GM21367 (cell line): ENCODE measurements at regions not wholly inside any gene's neighbourhood (a gene's known extent, or its start where the extent isn't known, plus 50 kb on each side); places are given as distances from the start of the nearest gene placed in this dataset.

Source experiments
- ATAC-seq: cut with Tn5 transposase; IDR thresholded peaks from one replicate; pipeline ENCODE4 v1.9.1; 2021; ENCODE audit not compliant: unreplicated experiment

DNA sequence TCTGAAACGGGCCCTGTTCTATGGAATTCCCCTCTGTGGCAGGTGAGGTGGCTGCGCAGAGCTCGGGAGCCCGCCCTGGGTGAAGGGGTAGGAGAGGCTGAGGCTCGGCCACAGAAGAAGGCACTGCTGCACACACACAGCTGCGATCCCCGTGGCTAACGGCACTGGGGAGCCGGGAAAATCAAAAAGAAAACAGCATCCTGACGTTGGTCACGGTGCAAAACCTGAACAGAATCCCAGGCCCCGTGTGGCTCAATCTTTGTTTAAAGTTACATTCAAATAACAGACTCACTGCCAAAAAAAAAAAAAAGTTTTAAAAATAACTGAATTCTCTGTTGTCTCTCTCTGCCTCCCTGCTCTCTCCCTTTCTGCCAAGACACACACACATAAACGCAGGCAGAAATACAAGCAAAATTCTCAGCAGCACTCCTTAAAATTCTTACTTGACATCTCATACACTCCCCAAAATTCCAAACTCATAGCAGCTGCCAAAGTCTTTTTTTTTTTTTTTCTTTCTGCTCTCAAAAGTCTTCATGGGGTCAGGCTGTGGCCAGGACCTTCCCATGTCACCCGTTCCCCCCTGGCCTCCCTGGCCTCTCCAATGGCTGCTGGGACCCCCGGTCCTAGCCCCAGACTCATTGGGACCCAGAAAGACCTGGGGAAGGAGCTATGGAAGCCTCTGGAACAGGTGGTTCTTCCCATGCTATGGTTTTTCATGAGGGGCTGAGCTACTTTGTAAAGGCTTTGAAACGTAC lies 248.8 kb downstream of the TTLL2 start:
- no peak for ATAC-seq

DNA sequence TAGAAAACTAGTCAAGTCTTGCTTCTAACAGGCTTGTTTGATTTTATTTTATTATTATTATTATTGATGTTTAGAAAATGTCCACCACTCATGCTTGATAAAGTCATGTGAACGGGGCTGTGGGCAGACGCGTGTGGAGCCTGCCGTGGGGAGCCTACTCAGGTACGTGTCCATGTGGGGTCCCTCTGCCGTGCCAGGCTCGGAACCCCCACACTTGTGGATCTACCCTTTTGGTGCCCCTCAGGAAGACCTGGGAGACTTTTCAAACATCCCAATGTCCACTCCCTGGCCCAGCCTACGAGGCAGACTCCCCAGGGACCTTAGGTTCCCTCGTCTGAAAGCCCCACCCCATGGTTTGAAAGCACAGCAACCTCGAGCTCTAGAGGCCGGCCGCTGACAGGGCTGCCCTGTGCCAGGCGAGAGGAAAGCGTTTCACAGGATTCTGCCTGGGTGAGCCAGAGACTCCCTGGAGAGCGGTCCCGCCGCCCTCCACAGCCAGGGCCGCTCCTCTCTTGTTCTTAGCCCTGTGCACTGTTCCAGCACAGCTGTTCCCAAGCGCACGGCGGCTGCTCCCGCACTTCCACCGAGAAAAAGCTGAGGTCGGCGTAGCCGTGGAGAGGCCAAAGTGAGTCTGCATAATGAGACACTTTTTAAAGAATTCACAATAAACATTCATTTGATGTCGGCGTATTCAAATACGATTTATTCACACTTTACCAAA lies 249.7 kb downstream of the TTLL2 start:
- no peak for ATAC-seq

DNA sequence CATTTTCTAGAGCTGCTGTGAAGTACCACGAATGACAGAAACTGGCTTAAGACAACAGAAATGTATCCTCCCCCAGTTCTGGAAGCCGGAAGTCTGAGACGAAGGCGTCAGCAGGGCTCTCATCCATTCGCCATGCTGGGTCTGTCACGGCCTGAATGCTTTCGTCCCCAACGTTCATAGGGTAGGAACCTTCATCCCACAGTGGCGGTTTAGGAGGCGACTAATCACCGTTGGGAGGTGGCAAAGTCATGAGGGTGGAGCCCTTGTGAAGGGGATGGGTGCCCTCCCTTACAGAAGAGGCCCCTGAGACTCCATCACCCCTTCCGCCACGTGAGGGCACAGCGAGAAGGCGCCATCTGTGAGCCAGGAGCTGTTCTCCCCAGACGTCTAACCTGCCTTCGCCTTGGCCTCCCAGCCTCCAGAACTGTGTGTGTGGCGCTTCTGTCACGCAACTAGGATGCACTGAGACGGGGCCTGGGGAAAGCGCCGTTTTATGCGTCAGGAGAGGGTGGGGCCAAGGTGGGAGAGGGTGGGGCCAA lies 250.3 kb downstream of the TTLL2 start:
- no peak for ATAC-seq

DNA sequence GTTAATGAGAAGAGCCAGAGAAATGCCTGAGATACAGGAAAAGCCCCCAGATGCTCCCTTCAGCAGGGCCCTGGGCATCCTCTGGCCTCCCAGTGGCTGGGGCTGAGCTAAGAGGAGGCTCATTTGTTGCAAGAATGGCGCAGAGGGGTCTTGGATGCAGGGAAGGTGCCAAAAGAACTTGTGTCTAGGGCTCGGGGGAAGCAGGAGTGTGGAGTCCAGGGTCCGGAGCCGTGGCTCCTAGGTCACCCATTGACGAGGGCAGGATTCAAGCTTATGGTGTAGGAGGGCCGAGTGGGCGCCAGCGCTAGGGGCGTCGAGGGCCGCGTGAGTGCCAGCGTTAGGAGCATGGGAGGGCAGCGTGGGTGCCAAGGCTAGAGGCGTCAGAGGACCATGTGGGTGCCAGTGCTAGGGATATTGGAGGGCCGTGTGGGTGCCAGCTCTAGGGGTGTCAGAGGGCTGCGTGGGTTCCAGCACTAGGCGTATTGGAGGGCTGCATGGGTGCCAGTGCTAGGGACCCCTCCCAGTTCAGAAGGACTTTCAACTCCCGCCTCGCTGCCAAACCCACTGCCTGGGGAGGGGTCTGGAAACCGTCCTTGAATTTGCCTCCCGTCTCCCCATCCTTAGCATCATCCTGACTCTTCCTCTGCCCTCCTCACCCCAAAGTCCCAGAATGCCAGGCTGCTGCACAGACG lies 250.5 kb upstream of the AFDN start:
- no peak for ATAC-seq

DNA sequence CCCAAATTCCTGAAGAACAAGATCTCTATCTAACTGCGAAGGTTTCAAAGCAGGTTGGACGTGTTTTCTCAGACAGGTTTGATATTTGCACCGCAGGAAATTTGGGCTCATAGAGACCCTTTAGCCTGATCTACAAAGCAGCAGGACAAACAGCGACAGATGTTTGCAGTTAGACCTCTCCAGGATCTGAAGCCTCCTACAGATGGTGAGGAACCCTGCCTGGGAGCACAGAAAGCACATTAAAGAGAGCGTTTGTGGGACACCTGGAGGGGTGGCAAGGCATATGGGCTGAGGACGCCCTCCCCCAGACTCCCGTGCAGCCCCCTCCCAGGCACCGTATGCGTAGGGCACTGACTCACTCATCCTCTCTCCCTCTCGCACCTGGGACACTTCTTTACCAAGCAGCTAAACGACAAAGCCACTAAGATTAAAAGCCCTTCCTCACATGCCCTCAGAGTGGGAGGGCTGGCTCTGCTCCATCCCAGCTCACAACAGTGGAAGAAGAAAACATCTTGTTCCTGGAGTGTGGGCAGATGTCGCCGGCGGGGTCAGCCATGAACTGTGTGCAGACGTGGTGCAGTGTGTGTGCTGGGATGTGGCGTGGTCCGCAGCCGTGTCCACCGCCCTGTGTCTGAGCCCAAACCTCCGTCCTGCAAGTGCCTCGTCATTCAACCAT lies 249.7 kb upstream of the AFDN start:
- ATAC-seq, result no peak

DNA sequence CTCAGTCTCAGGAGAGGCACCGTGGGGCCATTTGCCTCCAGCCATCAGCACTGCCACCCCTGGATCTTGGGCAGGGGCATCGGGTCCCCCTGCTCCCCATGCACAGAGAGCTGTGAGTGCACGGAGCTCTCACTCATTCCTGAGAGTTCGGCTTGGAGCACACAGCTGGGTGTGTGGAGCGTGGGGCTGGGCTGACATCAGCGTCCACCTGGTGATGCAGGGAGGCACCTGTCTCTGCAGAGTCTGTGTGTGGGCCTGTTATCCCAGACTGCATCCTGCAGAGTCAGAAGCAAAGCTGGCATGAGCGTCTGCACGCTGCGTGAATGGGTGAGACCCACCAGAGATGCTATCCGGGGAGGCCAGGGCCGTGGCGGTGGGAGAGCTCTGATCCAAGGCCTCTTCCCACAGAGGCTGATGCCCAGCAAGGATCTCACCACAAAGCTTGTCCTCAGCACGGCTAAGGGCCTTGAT lies 248.8 kb upstream of the AFDN start:
- no peak for ATAC-seq

DNA sequence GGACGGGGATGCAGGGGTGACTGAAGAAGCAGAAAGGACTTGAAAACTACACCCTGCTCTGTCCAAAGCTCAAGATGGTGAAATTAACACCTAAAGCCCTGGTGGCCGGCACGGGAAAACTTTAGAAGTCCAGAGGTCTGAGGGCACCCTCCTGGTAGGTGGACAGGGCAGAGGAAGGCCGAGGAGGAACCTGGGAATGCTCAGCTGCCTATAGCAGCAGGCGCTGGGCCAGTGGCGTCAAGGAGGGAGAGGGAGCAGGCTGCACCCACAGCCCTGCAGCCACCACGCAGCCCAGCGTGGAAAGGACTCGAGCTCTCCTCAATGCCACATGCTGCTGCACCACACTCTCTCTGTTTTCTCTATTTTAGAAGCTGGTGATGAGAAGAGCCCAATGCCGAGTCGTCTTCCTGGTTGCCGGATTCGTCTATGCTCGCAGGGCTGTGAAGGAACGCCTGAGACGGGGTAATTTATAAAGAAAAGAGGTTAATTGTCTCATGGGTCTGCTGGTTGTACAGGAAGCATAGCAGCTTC lies 248.3 kb upstream of the AFDN start:
- ATAC-seq, result no peak

DNA sequence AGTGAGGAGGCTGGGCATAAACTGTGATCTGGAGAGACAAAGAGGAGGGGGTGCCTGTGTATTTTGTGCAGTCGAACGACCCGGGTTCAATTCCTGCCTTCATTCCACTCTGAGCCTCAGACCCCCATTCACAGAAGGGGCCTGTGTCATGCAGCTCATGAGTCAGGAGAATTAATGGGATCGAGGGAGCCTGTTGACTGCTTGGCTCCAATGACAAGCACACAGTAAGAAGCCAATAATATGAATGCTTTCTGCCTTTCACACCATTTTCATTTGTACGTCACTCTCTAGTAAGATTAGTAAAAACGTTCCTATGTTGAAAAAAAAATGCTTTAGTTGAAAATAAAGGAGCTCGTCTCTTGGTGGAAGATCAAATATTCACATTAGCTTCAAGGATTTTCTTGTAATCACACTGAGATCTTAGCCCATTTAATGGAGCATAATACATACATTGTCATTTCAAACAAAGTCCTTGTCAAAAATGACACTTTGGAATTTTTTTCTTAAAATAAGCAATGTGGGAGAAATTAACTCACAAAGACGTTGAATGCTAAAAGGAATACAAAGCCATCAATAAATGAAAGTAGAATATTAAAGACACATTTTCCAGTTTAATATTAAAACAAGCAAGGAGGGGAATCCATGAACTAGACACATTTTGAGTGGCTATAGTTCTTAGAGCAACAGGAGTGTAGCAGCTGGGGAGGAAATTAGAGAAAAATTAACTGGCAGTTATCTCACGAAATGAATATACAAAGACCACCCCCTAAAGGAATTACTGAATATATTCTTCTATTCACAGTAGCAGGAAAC lies 246.7 kb upstream of the AFDN start:
- no peak for ATAC-seq

DNA sequence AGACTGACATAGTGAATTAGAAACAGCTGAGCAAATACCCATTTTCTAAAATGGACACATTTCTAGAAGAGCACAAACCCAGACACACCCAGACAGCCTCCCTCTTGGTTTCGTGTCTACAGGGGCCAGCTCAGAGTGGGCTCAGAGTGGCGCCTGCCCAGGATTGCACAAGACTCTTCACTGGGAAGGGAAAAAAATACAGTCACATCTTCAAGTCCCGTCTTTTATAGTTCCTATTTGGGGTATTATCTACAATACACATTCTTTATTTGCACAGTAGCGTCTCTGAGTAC lies 246.1 kb upstream of the AFDN start:
- ATAC-seq, result no peak

DNA sequence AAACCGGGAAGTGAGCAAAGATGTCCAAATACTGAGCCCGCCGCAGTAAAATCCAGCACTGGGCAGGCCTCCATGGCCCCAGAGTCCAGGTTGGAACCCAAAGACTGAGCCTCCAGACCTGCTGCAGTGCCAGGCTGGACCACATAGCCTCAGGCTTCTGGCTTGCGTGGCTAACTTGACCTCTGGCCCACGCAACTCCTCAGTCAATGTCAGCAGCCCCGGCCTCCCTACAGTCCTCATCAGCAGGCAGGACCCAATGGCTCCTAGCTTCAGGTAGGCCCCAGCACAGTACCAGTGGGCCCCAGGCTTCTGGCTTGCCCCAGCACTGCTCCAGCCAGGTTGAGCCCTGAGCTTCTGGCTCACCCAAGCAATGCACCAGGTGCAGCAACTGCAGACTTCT lies 245.1 kb upstream of the AFDN start:
- ATAC-seq, result no peak

DNA sequence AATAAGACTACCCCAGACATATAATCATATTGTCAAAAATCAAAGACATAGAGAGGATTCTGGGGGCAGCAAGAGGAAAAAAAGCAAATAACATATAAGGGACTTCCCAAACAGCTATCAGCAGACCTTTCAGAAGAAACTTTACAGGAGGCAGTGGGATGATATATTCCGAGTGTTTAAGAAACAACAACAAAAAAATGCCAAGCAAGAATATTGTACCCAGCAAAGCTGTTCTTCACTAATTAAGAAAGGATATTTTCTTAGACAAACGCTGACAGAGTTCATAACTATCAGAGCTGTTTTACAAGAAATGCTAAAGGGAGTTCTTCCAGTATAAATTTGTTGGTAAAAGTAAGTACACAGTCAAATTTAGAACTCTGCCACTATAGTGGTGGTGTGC lies 243.3 kb upstream of the AFDN start:
- no peak for ATAC-seq

DNA sequence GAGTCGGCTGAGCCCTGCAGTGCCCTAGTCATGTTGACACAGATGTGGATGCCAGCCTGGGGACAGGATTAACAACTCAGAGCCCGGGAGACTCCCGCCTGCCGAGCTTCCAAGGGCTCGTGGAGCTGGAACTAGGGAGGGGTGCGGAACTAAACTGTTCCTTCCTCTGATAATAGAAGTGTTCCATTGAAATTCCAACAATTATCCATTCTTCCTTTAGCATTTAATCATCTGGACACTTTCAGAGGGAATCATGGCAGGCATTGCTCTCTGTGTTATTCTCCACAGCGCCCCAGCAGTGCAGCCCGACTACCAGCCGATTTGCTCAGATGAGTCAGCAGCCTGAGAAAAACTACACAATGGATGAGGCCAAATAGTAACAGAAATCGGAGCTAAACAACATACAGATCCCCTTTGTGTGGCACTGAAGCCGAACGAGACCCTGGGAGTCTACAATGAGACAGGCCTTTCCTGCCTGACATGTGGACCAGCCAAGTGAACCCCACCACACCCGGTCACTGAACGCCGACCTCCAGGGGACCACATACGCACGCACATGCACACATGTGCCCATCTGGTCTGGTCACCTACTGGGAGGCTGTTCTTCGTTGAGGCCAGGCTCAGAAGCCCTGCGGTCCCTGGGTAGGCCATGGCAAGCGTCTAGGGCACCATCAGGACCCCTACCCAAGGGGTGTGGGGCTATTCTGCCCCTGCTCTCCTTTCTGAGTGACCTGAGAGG lies 238.4 kb upstream of the AFDN start:
- no peak for ATAC-seq

DNA sequence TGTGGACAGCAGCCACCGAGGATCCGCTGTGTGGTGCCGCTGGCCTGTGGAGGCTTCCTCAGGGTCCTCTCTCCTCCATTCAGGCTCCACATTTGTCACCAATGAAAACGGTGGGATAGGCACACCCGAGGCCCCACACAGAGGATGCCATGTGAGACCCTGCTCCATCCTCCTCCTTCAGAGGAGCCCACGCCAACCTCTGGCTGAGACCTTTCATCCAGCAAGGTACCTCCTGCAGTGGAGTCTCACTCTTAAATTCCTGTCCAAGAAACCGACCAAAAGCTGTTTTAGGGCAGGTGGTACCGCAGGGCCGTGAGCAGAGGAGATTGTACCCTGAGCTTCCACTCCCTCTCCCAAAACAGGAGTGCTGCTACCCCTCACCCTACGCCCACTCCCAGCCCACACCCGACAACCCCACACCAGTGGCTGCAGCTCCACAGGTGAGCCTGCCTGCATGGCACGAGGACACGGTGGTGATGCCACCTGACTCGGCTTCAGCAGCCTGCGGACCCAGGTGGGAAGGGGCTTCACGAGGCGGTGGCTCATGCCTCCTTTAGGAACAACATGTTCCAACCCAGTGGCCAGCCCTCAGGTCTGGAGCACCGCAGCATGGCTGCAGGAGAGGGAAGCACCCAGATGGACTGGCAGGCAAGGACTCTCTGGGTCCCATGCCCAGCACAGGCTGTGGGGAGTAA lies 237.6 kb upstream of the AFDN start:
- no peak for ATAC-seq

DNA sequence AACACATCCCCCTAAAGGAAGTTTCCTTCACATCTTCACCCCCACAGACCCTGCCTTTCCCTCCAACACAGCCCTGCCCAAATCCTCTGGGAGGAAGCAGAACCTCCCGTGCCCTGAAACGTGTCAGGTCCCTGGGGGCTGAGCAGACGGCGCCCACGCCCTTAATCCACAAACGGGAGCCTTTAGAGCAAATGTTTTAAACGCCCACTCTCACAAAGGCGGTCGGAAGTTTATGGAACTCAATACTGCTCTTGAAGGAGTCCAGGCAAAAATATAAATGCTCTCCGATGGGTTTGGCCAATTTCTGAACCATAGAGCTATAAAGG lies 237.1 kb upstream of the AFDN start:
- ATAC-seq, result no peak

DNA sequence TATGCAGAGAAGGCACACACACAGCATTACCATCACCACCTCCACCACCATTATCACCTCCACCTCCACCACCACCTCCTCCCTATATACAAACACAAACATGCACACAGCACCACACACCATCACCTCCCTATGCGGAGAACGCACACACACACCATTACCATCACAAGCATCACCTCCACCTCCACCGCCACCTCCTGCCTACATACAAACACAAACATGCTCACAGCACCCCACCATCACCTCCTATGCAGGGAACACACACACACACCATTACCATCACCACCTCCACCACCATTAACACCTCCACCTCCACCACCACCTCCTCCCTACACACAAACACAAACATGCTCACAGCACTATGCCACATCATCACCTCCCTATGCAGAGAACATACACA lies 236.5 kb upstream of the AFDN start:
- ATAC-seq, result no peak
